ENCODE measurements at regions not wholly inside any gene's neighbourhood (a gene's known extent, or its start where the extent isn't known, plus 50 kb on each side); places are given as distances from the start of the nearest gene placed in this dataset.

GRCh38 chr6:164398647-164399046, 910.8 kb downstream of the C6orf118 start:
- Histone ChIP-seq H3K27me3 (ENCODE audit: low read length) (no peaks in the 10 kb centered on the region), H3K4me2 (ENCODE audit: low read depth, low read length, poor library complexity, severe bottlenecking) (no peak overlapping the region), H4K20me1 (ENCODE audit: low read depth, low read length) (no peaks in the 10 kb centered on the region), H3K36me3 (ENCODE audit: low read length) (no peaks in the 10 kb centered on the region), H3K79me2 (ENCODE audit: insufficient read depth, low read length) (no peaks in the 10 kb centered on the region), H2AFZ (ENCODE audit: low read depth, low read length, severe bottlenecking) (no peak overlapping the region), H3K9me2 (replicated peaks; ENCODE audit: insufficient read depth, low read length) (no peaks in the 10 kb centered on the region), H3K9me3 (ENCODE audit: insufficient read depth, low read length) (no peaks in the 10 kb centered on the region), H3K4me3 (ENCODE audit: insufficient read depth, low read length, poor library complexity, severe bottlenecking) (no peak overlapping the region), H3K9ac (ENCODE audit: low read length) (no peak overlapping the region), H3K27ac (ENCODE audit: low read depth, low read length) (no peak overlapping the region), H3F3A (ENCODE audit: insufficient read depth) (no peaks in the 10 kb centered on the region)
- TF ChIP-seq EZH2phosphoT487 (conservative IDR thresholded peaks at IDR 0.05; ENCODE audit: low read length) (no peak), CTCF (IDR thresholded peaks at IDR 0.05; ENCODE audit: insufficient read depth, low read length, poor library complexity, severe bottlenecking) (no peak)

- H3K9ac ChIP-seq (ENCODE audit: low read length): no peak overlapping the region
- no peaks in the 10 kb centered on the region for H3F3A ChIP-seq (ENCODE audit: insufficient read depth)
- no peak overlapping the region for H3K4me3 ChIP-seq (ENCODE audit: insufficient read depth, low read length, poor library complexity, severe bottlenecking)
- H3K9me2 ChIP-seq (replicated peaks; ENCODE audit: insufficient read depth, low read length): no peaks in the 10 kb centered on the region
- TF ChIP-seq EZH2phosphoT487 (conservative IDR thresholded peaks at IDR 0.05; ENCODE audit: low read length) (no peak), CTCF (IDR thresholded peaks at IDR 0.05; ENCODE audit: insufficient read depth, low read length, poor library complexity, severe bottlenecking) (no peak)
- no peaks in the 10 kb centered on the region for H3K79me2 ChIP-seq (ENCODE audit: insufficient read depth, low read length)
- no peak overlapping the region for H2AFZ ChIP-seq (ENCODE audit: low read depth, low read length, severe bottlenecking)
- no peaks in the 10 kb centered on the region for H3K36me3 ChIP-seq (ENCODE audit: low read length)
- no peak overlapping the region for H3K4me2 ChIP-seq (ENCODE audit: low read depth, low read length, poor library complexity, severe bottlenecking)
- no peaks in the 10 kb centered on the region for H4K20me1 ChIP-seq (ENCODE audit: low read depth, low read length)
- H3K27me3 ChIP-seq (ENCODE audit: low read length): no peaks in the 10 kb centered on the region
- no peak overlapping the region for H3K27ac ChIP-seq (ENCODE audit: low read depth, low read length)
- H3K9me3 ChIP-seq (ENCODE audit: insufficient read depth, low read length): no peaks in the 10 kb centered on the region
Observed at GRCh38 chr6:164396071-164397047, 913.0 kb downstream of the C6orf118 start.

GRCh38 chr6:164379795-164380194, 929.6 kb downstream of the C6orf118 start:
- no peaks in the 10 kb centered on the region for H3K36me3 ChIP-seq (ENCODE audit: low read length)
- no peak overlapping the region for H2AFZ ChIP-seq (ENCODE audit: low read depth, low read length, severe bottlenecking)
- no peaks in the 10 kb centered on the region for H3K79me2 ChIP-seq (ENCODE audit: insufficient read depth, low read length)
- H3F3A ChIP-seq (ENCODE audit: insufficient read depth): no peaks in the 10 kb centered on the region
- no peak overlapping the region for H3K9ac ChIP-seq (ENCODE audit: low read length)
- no peaks in the 10 kb centered on the region for H3K9me3 ChIP-seq (ENCODE audit: insufficient read depth, low read length)
- H3K27me3 ChIP-seq (ENCODE audit: low read length): no peaks in the 10 kb centered on the region
- no peaks in the 10 kb centered on the region for H4K20me1 ChIP-seq (ENCODE audit: low read depth, low read length)
- no peak for TF ChIP-seq CTCF (IDR thresholded peaks at IDR 0.05; ENCODE audit: insufficient read depth, low read length, poor library complexity, severe bottlenecking)
- no peak for TF ChIP-seq EZH2phosphoT487 (conservative IDR thresholded peaks at IDR 0.05; ENCODE audit: low read length)
- H3K9me2 ChIP-seq (replicated peaks; ENCODE audit: insufficient read depth, low read length): no peaks in the 10 kb centered on the region
- H3K4me3 ChIP-seq (ENCODE audit: insufficient read depth, low read length, poor library complexity, severe bottlenecking): no peak overlapping the region
- H3K4me2 ChIP-seq (ENCODE audit: low read depth, low read length, poor library complexity, severe bottlenecking): no peak overlapping the region
- H3K27ac ChIP-seq (ENCODE audit: low read depth, low read length): no peak overlapping the region
